Mesenchymal stem cell (in vitro differentiated cells and primary cell): ENCODE measurements at regions not wholly inside any gene's neighbourhood (a gene's known extent, or its start where the extent isn't known, plus 50 kb on each side); places are given as distances from the start of the nearest gene placed in this dataset.

Experiments
- DNase-seq: peaks from one replicate; pipeline ENCODE4 v3.0.0-alpha.2; 2013
- H2AFZ ChIP-seq: one replicate; pipeline ENCODE4 v1.6.1; 2013; ENCODE audit warnings: low read depth, mild to moderate bottlenecking, control low read depth, inconsistent platforms, low read length, moderate library complexity
- H2AK5ac ChIP-seq: 2 replicates; pipeline ENCODE4 v1.6.1; 2013; ENCODE audit warnings: low read length, moderate library complexity, mild to moderate bottlenecking, inconsistent platforms; ENCODE audit not compliant: severe bottlenecking
- H2BK120ac ChIP-seq: one replicate; pipeline ENCODE4 v1.6.1; 2013; ENCODE audit warnings: low read depth, mild to moderate bottlenecking, inconsistent platforms, low read length, moderate library complexity
- H2BK12ac ChIP-seq, 2 experiments: one replicate each; pipeline ENCODE4 v1.6.1; 2013; ENCODE audit warnings: inconsistent platforms in 2 of 2, low read length in 2 of 2, mild to moderate bottlenecking in 2 of 2, moderate library complexity in 2 of 2, control low read depth in 1 of 2
- H2BK15ac ChIP-seq: one replicate; pipeline ENCODE4 v1.6.1; 2013; ENCODE audit warnings: mild to moderate bottlenecking, low read depth, inconsistent platforms; ENCODE audit not compliant: poor library complexity, severe bottlenecking
- H2BK5ac ChIP-seq: 2 replicates; pipeline ENCODE4 v1.6.1; 2013; ENCODE audit warnings: low read depth, mild to moderate bottlenecking, low read length, control low read depth, inconsistent platforms; ENCODE audit not compliant: poor library complexity, severe bottlenecking
- H3K14ac ChIP-seq, 2 experiments: one replicate each; pipeline ENCODE4 v1.6.1; 2013; ENCODE audit warnings: inconsistent platforms in 2 of 2, low read length in 2 of 2, control low read depth in 1 of 2, mild to moderate bottlenecking in 1 of 2, moderate library complexity in 1 of 2
- H3K18ac ChIP-seq, 2 experiments: one replicate each; pipeline ENCODE4 v1.6.1; 2013; ENCODE audit warnings: inconsistent platforms in 2 of 2, low read length in 2 of 2, control low read depth in 1 of 2, low read depth in 1 of 2, mild to moderate bottlenecking in 1 of 2
- H3K23ac ChIP-seq, 2 experiments: one replicate each; pipeline ENCODE4 v1.6.1; 2013; ENCODE audit warnings: inconsistent platforms in 2 of 2, low read length in 2 of 2, mild to moderate bottlenecking in 2 of 2, moderate library complexity in 2 of 2, control low read depth in 1 of 2
- H3K27ac ChIP-seq: 2 replicates; pipeline ENCODE4 v1.5.1; 2013; ENCODE audit warnings: mild to moderate bottlenecking, moderate library complexity, low read length, control low read depth, inconsistent platforms; ENCODE audit not compliant: poor library complexity, severe bottlenecking
- H3K27me3 ChIP-seq, 2 experiments: 2 replicates each; pipeline versions ENCODE4 v1.6.1 to v1.7.0; 2013; ENCODE audit warnings: low read length in 2 of 2, mild to moderate bottlenecking in 2 of 2, moderate library complexity in 2 of 2, control low read depth in 1 of 2, inconsistent platforms in 1 of 2; ENCODE audit not compliant: control insufficient read depth in 1 of 2, insufficient read depth in 1 of 2
- H3K36me3 ChIP-seq, 2 experiments: 2 replicates each; pipeline versions ENCODE4 v1.6.1 to v1.7.0; 2013; ENCODE audit warnings: low read length in 2 of 2, control low read depth in 1 of 2, inconsistent platforms in 1 of 2, low read depth in 1 of 2, mild to moderate bottlenecking in 1 of 2; ENCODE audit not compliant: insufficient read depth in 2 of 2, control insufficient read depth in 1 of 2
- H3K4ac ChIP-seq, 2 experiments: one replicate each; pipeline ENCODE4 v1.6.1; 2013; ENCODE audit warnings: inconsistent platforms in 2 of 2, low read length in 2 of 2, mild to moderate bottlenecking in 2 of 2, moderate library complexity in 2 of 2, control low read depth in 1 of 2, low read depth in 1 of 2
- H3K4me1 ChIP-seq: 2 replicates; pipeline ENCODE4 v1.6.1; 2013; ENCODE audit warnings: low read depth, low read length, control low read depth; ENCODE audit not compliant: control insufficient read depth, insufficient read depth
- H3K4me2 ChIP-seq: 2 replicates; pipeline ENCODE4 v1.6.1; 2013; ENCODE audit warnings: low read length, mild to moderate bottlenecking, inconsistent platforms; ENCODE audit not compliant: poor library complexity, severe bottlenecking
- H3K4me3 ChIP-seq, 2 experiments: 2 replicates each; pipeline versions ENCODE4 v1.5.1 to v1.7.0; 2013; ENCODE audit warnings: low read length in 2 of 2, mild to moderate bottlenecking in 2 of 2, control low read depth in 1 of 2, low read depth in 1 of 2; ENCODE audit not compliant: insufficient read depth in 1 of 2
- H3K79me1 ChIP-seq: replicated peaks from 2 replicates; pipeline ENCODE4 v1.6.1; 2013; ENCODE audit warnings: mild to moderate bottlenecking, control low read depth, low read length, inconsistent platforms; ENCODE audit not compliant: poor library complexity, severe bottlenecking
- H3K9ac ChIP-seq: 2 replicates; pipeline ENCODE4 v1.7.0; 2013; ENCODE audit warnings: mild to moderate bottlenecking, low read length, moderate library complexity
- H3K9me3 ChIP-seq: 2 replicates; pipeline ENCODE4 v1.7.0; 2013; ENCODE audit warnings: mild to moderate bottlenecking, low read length; ENCODE audit not compliant: control insufficient read depth
- H4K8ac ChIP-seq: one replicate; pipeline ENCODE4 v1.6.1; 2013; ENCODE audit warnings: inconsistent platforms, mild to moderate bottlenecking, low read length, moderate library complexity
- H4K91ac ChIP-seq: one replicate; pipeline ENCODE4 v1.6.1; 2013; ENCODE audit warnings: mild to moderate bottlenecking, low read length, inconsistent platforms
- WGBS: methylation state at CpG from one replicate; pipeline ENCODE4 v1.1.7; 2013; ENCODE audit warnings: mixed read lengths; 5-methylcytosine and 5-hydroxymethylcytosine counted together

DNA sequence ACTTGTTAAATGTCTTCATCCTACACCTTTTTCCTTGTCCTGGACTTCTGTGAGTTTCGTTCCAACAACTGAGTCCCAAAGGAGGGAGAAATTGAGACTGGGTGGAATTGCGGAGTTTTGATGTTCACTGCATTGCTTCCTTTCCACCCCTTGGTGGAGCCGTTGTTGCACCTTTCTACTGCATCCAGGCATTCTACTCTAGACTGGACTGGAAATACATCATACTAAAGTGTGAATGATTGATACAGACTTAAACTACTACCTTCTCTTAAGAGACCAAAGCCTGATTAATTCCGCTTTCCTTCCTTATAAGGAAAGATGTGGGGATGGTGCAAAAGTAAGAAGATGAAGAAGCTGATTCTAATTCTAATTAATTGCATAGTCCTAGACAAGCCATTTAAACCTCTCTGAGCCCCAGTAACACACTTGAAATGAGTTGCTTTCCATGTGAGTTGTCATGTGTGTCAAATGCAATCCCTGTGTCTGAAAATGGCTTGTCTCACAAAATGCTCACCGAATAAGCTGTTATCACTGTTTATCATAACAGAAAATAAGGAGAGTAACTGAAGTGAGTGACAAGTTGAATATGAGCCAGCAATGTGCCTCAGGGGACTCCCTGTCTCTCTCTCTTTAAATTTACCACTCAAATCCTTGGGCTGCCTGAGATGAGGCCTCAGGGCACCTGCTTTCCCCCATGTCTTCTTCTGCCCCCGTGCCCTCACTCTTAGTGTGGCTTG, 338.3 kb upstream of the CHD6 start:
- no peaks in the 10 kb centered on the region for H3K9me3 ChIP-seq
- H2BK15ac ChIP-seq: no peak overlapping the region
- DNase-seq: no peak
- no peak overlapping the region for H3K27ac ChIP-seq
- H3K36me3 ChIP-seq: no peaks in the 10 kb centered on the region
- no peak overlapping the region for H3K9ac ChIP-seq
- no peak overlapping the region for H2AFZ ChIP-seq
- H3K4me2 ChIP-seq: no peak overlapping the region
- no peak overlapping the region for H4K8ac ChIP-seq
- H3K23ac ChIP-seq: no peak overlapping the region
- H2BK5ac ChIP-seq: no peak overlapping the region
- no peak overlapping the region for H2BK12ac ChIP-seq
- WGBS: 31% methylated on average over 1 of the region's 6 CpGs
- H2AK5ac ChIP-seq: no peak overlapping the region
- H3K27me3 ChIP-seq: no peaks in the 10 kb centered on the region
- no peak overlapping the region for H3K4ac ChIP-seq
- no peaks in the 10 kb centered on the region for H3K4me1 ChIP-seq
- H3K18ac ChIP-seq: no peak overlapping the region
- H2BK120ac ChIP-seq: no peak overlapping the region
- H3K4me3 ChIP-seq: no peak overlapping the region
- no peaks in the 10 kb centered on the region for H3K79me1 ChIP-seq
- no peak overlapping the region for H3K14ac ChIP-seq
- no peak overlapping the region for H4K91ac ChIP-seq

DNA sequence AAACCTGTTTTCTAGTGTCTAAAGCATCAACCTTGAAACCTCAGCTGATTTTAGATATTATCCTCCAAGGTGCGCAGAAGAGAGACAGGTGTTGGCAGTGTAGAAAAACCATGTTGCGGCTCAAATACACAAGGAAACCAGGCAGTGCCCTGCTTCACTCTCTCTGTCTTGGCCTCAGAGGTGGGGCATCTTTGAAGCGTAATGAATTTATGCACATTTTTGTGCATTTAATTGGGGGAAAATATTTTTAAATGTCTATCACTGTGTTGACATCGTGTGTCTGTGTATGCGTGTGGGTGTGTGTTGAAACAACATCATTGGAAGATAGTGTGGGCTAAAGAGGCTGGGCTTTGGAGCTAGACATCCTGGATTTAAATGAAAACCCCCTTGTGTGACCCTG, 334.0 kb upstream of the CHD6 start:
- no peaks in the 10 kb centered on the region for H3K79me1 ChIP-seq
- no peak overlapping the region for H3K18ac ChIP-seq
- H2BK120ac ChIP-seq: no peak overlapping the region
- no peak overlapping the region for H3K4me2 ChIP-seq
- WGBS: 81% methylated on average over 5 of the region's 5 CpGs
- no peak overlapping the region for H3K4ac ChIP-seq
- no peak overlapping the region for H2BK5ac ChIP-seq
- no peaks in the 10 kb centered on the region for H3K36me3 ChIP-seq
- no peak overlapping the region for H2BK15ac ChIP-seq
- H3K23ac ChIP-seq: no peak overlapping the region
- no peak overlapping the region for H2BK12ac ChIP-seq
- no peaks in the 10 kb centered on the region for H3K9me3 ChIP-seq
- H3K27me3 ChIP-seq: no peaks in the 10 kb centered on the region
- no peak overlapping the region for H2AFZ ChIP-seq
- H4K8ac ChIP-seq: no peak overlapping the region
- no peak overlapping the region for H3K4me3 ChIP-seq
- no peak overlapping the region for H3K14ac ChIP-seq
- no peak overlapping the region for H2AK5ac ChIP-seq
- no peak overlapping the region for H4K91ac ChIP-seq
- no peaks in the 10 kb centered on the region for H3K4me1 ChIP-seq
- no peak for DNase-seq
- H3K9ac ChIP-seq: no peak overlapping the region
- no peak overlapping the region for H3K27ac ChIP-seq

DNA sequence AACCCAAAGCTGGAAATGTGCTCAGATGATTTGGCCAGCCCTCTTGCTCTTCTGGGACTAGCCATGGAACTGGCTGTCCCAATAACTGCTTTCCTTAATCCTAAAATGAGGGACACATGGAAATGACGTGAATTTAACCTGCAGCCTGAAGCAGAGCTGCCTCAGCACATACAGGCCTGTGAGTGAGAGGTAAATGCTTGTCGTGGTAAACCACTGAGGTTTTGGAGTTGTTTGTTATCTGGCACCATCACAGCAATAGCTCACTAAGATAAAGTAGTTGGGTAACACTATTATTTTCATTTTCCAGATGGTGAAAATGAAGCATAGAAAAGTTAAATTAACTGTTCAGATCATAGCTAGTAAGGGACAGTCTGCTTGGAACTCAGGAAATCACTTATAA, 333.4 kb upstream of the CHD6 start:
- Histone ChIP-seq H3K4ac (no peak overlapping the region), H3K27ac (no peak overlapping the region), H2AFZ (no peak overlapping the region), H3K27me3 (no peaks in the 10 kb centered on the region), H3K4me2 (no peak overlapping the region), H2BK12ac (no peak overlapping the region), H3K9ac (no peak overlapping the region), H2AK5ac (no peak overlapping the region), H3K36me3 (no peaks in the 10 kb centered on the region), H2BK15ac (no peak overlapping the region), H3K4me3 (no peak overlapping the region), H2BK5ac (no peak overlapping the region), H3K4me1 (no peaks in the 10 kb centered on the region), H3K14ac (no peak overlapping the region), H3K9me3 (no peaks in the 10 kb centered on the region), H3K79me1 (no peaks in the 10 kb centered on the region), H3K18ac (no peak overlapping the region), H2BK120ac (no peak overlapping the region), H4K91ac (no peak overlapping the region), H4K8ac (no peak overlapping the region), H3K23ac (no peak overlapping the region)
- no peak for DNase-seq
- 43% methylated on average over 2 of the region's 2 CpGs for WGBS

- no peak overlapping the region for H2BK120ac ChIP-seq
- H2BK12ac ChIP-seq: no peak overlapping the region
- no peak overlapping the region for H2BK5ac ChIP-seq
- H2AK5ac ChIP-seq: no peak overlapping the region
- H3K27ac ChIP-seq: no peak overlapping the region
- H3K14ac ChIP-seq: no peak overlapping the region
- H3K4me1 ChIP-seq: no peaks in the 10 kb centered on the region
- H3K9ac ChIP-seq: no peak overlapping the region
- no peaks in the 10 kb centered on the region for H3K27me3 ChIP-seq
- no peak overlapping the region for H4K91ac ChIP-seq
- H3K9me3 ChIP-seq: no peaks in the 10 kb centered on the region
- 63% methylated on average over 5 of the region's 5 CpGs for WGBS
- no peak overlapping the region for H2BK15ac ChIP-seq
- no peak overlapping the region for H3K23ac ChIP-seq
- H3K79me1 ChIP-seq: no peaks in the 10 kb centered on the region
- no peak overlapping the region for H3K18ac ChIP-seq
- no peak for DNase-seq
- no peak overlapping the region for H3K4me3 ChIP-seq
- H2AFZ ChIP-seq: no peak overlapping the region
- no peak overlapping the region for H3K4me2 ChIP-seq
- no peak overlapping the region for H3K4ac ChIP-seq
- H4K8ac ChIP-seq: no peak overlapping the region
- H3K36me3 ChIP-seq: no peaks in the 10 kb centered on the region
Measured at GRCh38 chr20:41939659-41940058, 321.5 kb upstream of the CHD6 start.
